ENCODE measurements at regions not wholly inside any gene's neighbourhood (a gene's known extent, or its start where the extent isn't known, plus 50 kb on each side); places are given as distances from the start of the nearest gene placed in this dataset.

- ChIA-PET CTCF (no interaction called here), POLR2A (no interaction called here)
- Mint-ChIP-seq H3K4me1 (ENCODE audit: low read depth) (no peaks in the 10 kb centered on the region), H3K9me3 (no peaks in the 10 kb centered on the region), H3K27me3 (peaks cover 8% of the 10 kb centered on the region), H3K4me3 (no peak overlapping the region), H3K27ac (no peak overlapping the region), H3K36me3 (ENCODE audit: low read depth) (no peaks in the 10 kb centered on the region)
- TF ChIP-seq CTCF (IDR thresholded peaks at IDR 0.05): no peak
- ATAC-seq (no peak), DNase-seq (no peak)
- intact Hi-C loops (cut with micrococcal nuclease): no loop called here
Measured at GRCh38 chr12:19026614-19027488, 102.7 kb upstream of the PLEKHA5 start.

- DNase-seq: no peak
- POLR2A ChIA-PET: no interaction called here
- no peak overlapping the region for H3K27ac Mint-ChIP-seq
- peaks cover 5% of the 10 kb centered on the region for H3K27me3 Mint-ChIP-seq
- H3K4me1 Mint-ChIP-seq (ENCODE audit: low read depth): no peaks in the 10 kb centered on the region
- TF ChIP-seq CTCF (IDR thresholded peaks at IDR 0.05): no peak
- CTCF ChIA-PET: no interaction called here
- no peaks in the 10 kb centered on the region for H3K36me3 Mint-ChIP-seq (ENCODE audit: low read depth)
- H3K4me3 Mint-ChIP-seq: no peak overlapping the region
- no peak for ATAC-seq
- peaks cover 1% of the 10 kb centered on the region for H3K9me3 Mint-ChIP-seq
- intact Hi-C loops (cut with micrococcal nuclease): no loop called here
Measured at GRCh38 chr12:19030180-19030579, 99.4 kb upstream of the PLEKHA5 start.

- Mint-ChIP-seq H3K36me3 (ENCODE audit: low read depth) (no peaks in the 10 kb centered on the region), H3K4me1 (ENCODE audit: low read depth) (no peaks in the 10 kb centered on the region), H3K27ac (no peak overlapping the region), H3K4me3 (no peak overlapping the region), H3K9me3 (peaks cover 1% of the 10 kb centered on the region), H3K27me3 (peaks cover 5% of the 10 kb centered on the region)
- ChIA-PET POLR2A (interaction anchor here (0.6 kb wide), 2 partner anchors 54 to 481 kb away, joined by 3 read pairs; no protein-coding TSS in a partner anchor), CTCF (no interaction called here)
- intact Hi-C loops (cut with micrococcal nuclease): no loop called here
- no peak for TF ChIP-seq CTCF (IDR thresholded peaks at IDR 0.05)
- ATAC-seq (no peak), DNase-seq (no peak)
Measured at GRCh38 chr12:19030603-19031002, 98.9 kb upstream of the PLEKHA5 start.

GRCh38 chr12:19031032-19031431 lies 98.5 kb upstream of the PLEKHA5 start:
- Mint-ChIP-seq H3K4me1 (ENCODE audit: low read depth) (no peaks in the 10 kb centered on the region), H3K4me3 (no peak overlapping the region), H3K36me3 (ENCODE audit: low read depth) (no peaks in the 10 kb centered on the region), H3K9me3 (peaks cover 1% of the 10 kb centered on the region), H3K27ac (no peak overlapping the region), H3K27me3 (peaks cover 5% of the 10 kb centered on the region)
- intact Hi-C loops (cut with micrococcal nuclease): no loop called here
- ChIA-PET CTCF (no interaction called here), POLR2A (interaction anchor here (0.6 kb wide), 2 partner anchors 54 to 482 kb away, joined by 3 read pairs; no protein-coding TSS in a partner anchor)
- ATAC-seq: no peak
- TF ChIP-seq CTCF (IDR thresholded peaks at IDR 0.05): no peak
- no peak for DNase-seq

GRCh38 chr12:19032826-19033225 lies 96.7 kb upstream of the PLEKHA5 start:
- Mint-ChIP-seq H3K4me1 (ENCODE audit: low read depth) (no peaks in the 10 kb centered on the region), H3K4me3 (no peak overlapping the region), H3K27ac (no peak overlapping the region), H3K27me3 (peaks cover 3% of the 10 kb centered on the region), H3K9me3 (peaks cover 1% of the 10 kb centered on the region), H3K36me3 (ENCODE audit: low read depth) (no peaks in the 10 kb centered on the region)
- no peak for TF ChIP-seq CTCF (IDR thresholded peaks at IDR 0.05)
- POLR2A ChIA-PET: no interaction called here
- CTCF ChIA-PET: no interaction called here
- intact Hi-C loops (cut with micrococcal nuclease): no loop called here
- no peak for DNase-seq
- ATAC-seq: no peak

Data from activated CD8-positive, alpha-beta T cell treated with anti-CD3 and anti-CD28 coated beads for 36 hours (primary cell).